Neuronal stem cell (in vitro differentiated cells): ENCODE measurements at regions not wholly inside any gene's neighbourhood (a gene's known extent, or its start where the extent isn't known, plus 50 kb on each side); places are given as distances from the start of the nearest gene placed in this dataset.

Experiments
- DNase-seq: peaks from one replicate; pipeline ENCODE4 v3.0.0-alpha.2; 2013; ENCODE audit warnings: low spot score
- H2AFZ ChIP-seq: one replicate; pipeline ENCODE4 v1.6.1; 2013; ENCODE audit warnings: mild to moderate bottlenecking, low read length, inconsistent platforms
- H2AK5ac ChIP-seq: 2 replicates; pipeline ENCODE4 v1.6.1; 2013; ENCODE audit warnings: low read depth, mild to moderate bottlenecking, inconsistent platforms, low read length, moderate library complexity, mixed read lengths
- H2BK120ac ChIP-seq: 2 replicates; pipeline ENCODE4 v1.6.1; 2013; ENCODE audit warnings: low read depth, mild to moderate bottlenecking, inconsistent platforms, low read length, moderate library complexity, mixed read lengths
- H2BK12ac ChIP-seq: one replicate; pipeline ENCODE4 v1.6.1; 2013; ENCODE audit warnings: low read length, inconsistent platforms
- H2BK15ac ChIP-seq: 2 replicates; pipeline ENCODE4 v1.6.1; 2013; ENCODE audit warnings: mild to moderate bottlenecking, low read length, inconsistent platforms, mixed read lengths
- H2BK5ac ChIP-seq: one replicate; pipeline ENCODE4 v1.6.1; 2013; ENCODE audit warnings: inconsistent platforms, mild to moderate bottlenecking, low read length, moderate library complexity
- H3K14ac ChIP-seq: one replicate; pipeline ENCODE4 v1.6.1; 2013; ENCODE audit warnings: low read length, inconsistent platforms
- H3K18ac ChIP-seq: 2 replicates; pipeline ENCODE4 v1.6.1; 2013; ENCODE audit warnings: low read length, inconsistent platforms
- H3K23ac ChIP-seq: 2 replicates; pipeline ENCODE4 v1.6.1; 2013; ENCODE audit warnings: low read depth, mild to moderate bottlenecking, mixed read lengths, low read length, inconsistent platforms; ENCODE audit not compliant: poor library complexity
- H3K27ac ChIP-seq: replicated peaks from 3 replicates; pipeline ENCODE4 v1.5.1; 2013; ENCODE audit warnings: low read length, inconsistent platforms
- H3K27me3 ChIP-seq, 3 experiments: 2 replicates each; pipeline ENCODE4 v1.6.1; 2013; ENCODE audit warnings: low read length in 3 of 3, mild to moderate bottlenecking in 2 of 3, inconsistent platforms in 1 of 3, low read depth in 1 of 3, mixed read lengths in 1 of 3, moderate library complexity in 1 of 3; ENCODE audit not compliant: control insufficient read depth in 3 of 3, insufficient read depth in 3 of 3
- H3K36me3 ChIP-seq, 2 donors: replicated peaks in 1 of 2; 2 replicates each; pipeline ENCODE4 v1.6.1; 2013; ENCODE audit warnings: low read length in 2 of 2; ENCODE audit not compliant: control insufficient read depth in 2 of 2, insufficient read depth in 2 of 2
- H3K4ac ChIP-seq: 2 replicates; pipeline ENCODE4 v1.6.1; 2013; ENCODE audit warnings: inconsistent platforms, mild to moderate bottlenecking, low read length, moderate library complexity
- H3K4me1 ChIP-seq, 2 donors: 1 replicate in 1 of 2; 2 replicates in 1 of 2; pipeline ENCODE4 v1.6.1; 2013; ENCODE audit warnings: low read length in 2 of 2, low read depth in 1 of 2; ENCODE audit not compliant: control insufficient read depth in 2 of 2, insufficient read depth in 1 of 2
- H3K4me2 ChIP-seq: one replicate; pipeline ENCODE4 v1.6.1; 2013; ENCODE audit warnings: mild to moderate bottlenecking, low read length, inconsistent platforms; ENCODE audit not compliant: insufficient read depth, poor library complexity, severe bottlenecking
- H3K4me3 ChIP-seq, 2 donors: 2 replicates each; pipeline ENCODE4 v1.5.1; 2013; ENCODE audit warnings: low read length in 2 of 2, mild to moderate bottlenecking in 2 of 2, inconsistent platforms in 1 of 2, moderate library complexity in 1 of 2
- H3K79me1 ChIP-seq: one replicate; pipeline ENCODE4 v1.6.1; 2013; ENCODE audit warnings: low read depth, mild to moderate bottlenecking, inconsistent platforms, low read length, moderate library complexity
- H3K9ac ChIP-seq: one replicate; pipeline ENCODE4 v1.6.1; 2013; ENCODE audit warnings: mild to moderate bottlenecking, low read depth, low read length, inconsistent platforms; ENCODE audit not compliant: poor library complexity
- H3K9me3 ChIP-seq, 2 donors: replicated peaks in 1 of 2; 2 replicates each; pipeline versions ENCODE3 to v1.6.1; 2013; ENCODE audit warnings: low read length in 2 of 2, mild to moderate bottlenecking in 2 of 2, inconsistent platforms in 1 of 2, low read depth in 1 of 2, mixed read lengths in 1 of 2, moderate library complexity in 1 of 2; ENCODE audit not compliant: control insufficient read depth in 2 of 2, insufficient read depth in 1 of 2
- H4K8ac ChIP-seq: one replicate; pipeline ENCODE4 v1.6.1; 2013; ENCODE audit warnings: low read depth, mild to moderate bottlenecking, inconsistent platforms, low read length, moderate library complexity
- H4K91ac ChIP-seq: one replicate; pipeline ENCODE4 v1.6.1; 2013; ENCODE audit warnings: low read length, low read depth, mild to moderate bottlenecking, inconsistent platforms; ENCODE audit not compliant: poor library complexity
- WGBS, 2 donors: extraction: QIAGEN DNeasy Blood & Tissue Kit; methylation state at CpG; one replicate each; pipeline ENCODE4 v1.1.7; 2013; ENCODE audit warnings: missing lambda C conversion rate in 2 of 2, mixed read lengths in 1 of 2; ENCODE audit not compliant: insufficient read length in 2 of 2, insufficient replicate concordance in 1 of 2; ENCODE audit errors: extremely low coverage in 2 of 2; 5-methylcytosine and 5-hydroxymethylcytosine counted together

DNA sequence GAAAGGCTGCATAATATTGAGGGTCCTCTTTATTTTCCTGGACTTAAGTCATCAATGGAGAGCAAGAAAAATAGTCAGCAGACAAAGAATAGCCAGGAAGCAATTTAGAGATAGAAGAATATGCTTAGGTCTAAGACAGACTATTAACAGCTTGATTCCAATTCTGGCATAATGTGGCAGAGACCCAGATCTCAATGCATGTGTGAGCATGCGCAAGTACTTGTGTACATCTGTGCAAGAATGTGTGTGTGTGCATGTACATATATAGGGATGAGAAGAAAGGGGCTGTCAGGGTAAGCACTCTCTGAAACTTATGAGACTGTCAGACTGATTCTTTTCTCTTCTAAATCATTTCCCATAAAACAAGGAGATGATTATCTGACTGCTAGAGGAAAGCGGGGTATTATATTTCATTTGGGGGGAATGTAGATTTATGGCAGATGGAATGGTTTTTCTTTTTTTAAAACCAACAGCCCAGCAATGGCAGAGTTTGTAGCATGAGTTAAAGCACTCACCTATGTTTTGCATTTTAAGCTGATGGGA lies 381.3 kb upstream of the SPRED2 start:
- H3K23ac ChIP-seq = no peak overlapping the region
- H3K27ac ChIP-seq = no peak overlapping the region
- H3K14ac ChIP-seq = no peak overlapping the region
- H2BK12ac ChIP-seq = no peak overlapping the region
- H4K8ac ChIP-seq = no peak overlapping the region
- H3K18ac ChIP-seq = no peak overlapping the region
- no peak overlapping the region for H2BK120ac ChIP-seq
- DNase-seq = no peak
- WGBS, 2 donors = no CpG with 5 or more reads among the region's 2 CpGs
- H3K4ac ChIP-seq = no peak overlapping the region
- no peak overlapping the region for H2AFZ ChIP-seq
- H3K36me3 ChIP-seq = no peaks in the 10 kb centered on the region
- H3K9ac ChIP-seq = no peak overlapping the region
- H3K4me3 ChIP-seq = no peak overlapping the region
- H2AK5ac ChIP-seq = no peak overlapping the region
- H3K4me1 ChIP-seq = no peaks in the 10 kb centered on the region
- H3K4me2 ChIP-seq = no peak overlapping the region
- no peaks in the 10 kb centered on the region for H3K79me1 ChIP-seq
- H4K91ac ChIP-seq = no peak overlapping the region
- no peaks in the 10 kb centered on the region for H3K9me3 ChIP-seq
- no peak overlapping the region for H2BK15ac ChIP-seq
- no peak overlapping the region for H2BK5ac ChIP-seq
- no peaks in the 10 kb centered on the region for H3K27me3 ChIP-seq

DNA sequence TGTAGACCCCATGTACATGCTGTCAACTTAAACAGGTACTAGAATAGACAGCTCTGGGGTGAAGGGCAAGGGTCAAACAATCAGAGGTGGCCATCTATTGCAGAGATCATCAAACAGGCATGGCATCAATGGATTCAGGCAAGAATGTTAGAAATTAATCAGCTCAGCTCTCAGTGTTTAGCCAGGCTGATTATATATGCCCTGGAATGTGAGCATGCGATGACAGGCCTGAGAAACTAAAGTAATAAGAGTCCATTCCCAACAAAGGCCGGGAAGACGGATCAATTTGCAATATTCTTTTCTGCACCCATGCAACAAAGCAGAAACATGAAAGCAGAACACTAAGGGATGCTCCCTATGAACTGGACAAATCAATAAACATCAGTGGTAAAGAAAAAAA lies 380.5 kb upstream of the SPRED2 start:
- Histone ChIP-seq H2AFZ (no peak overlapping the region), H2BK120ac (no peak overlapping the region), H3K9me3 (no peaks in the 10 kb centered on the region), H3K9ac (no peak overlapping the region), H3K4me1 (no peaks in the 10 kb centered on the region), H3K27ac (no peak overlapping the region), H2AK5ac (no peak overlapping the region), H3K4ac (no peak overlapping the region), H3K79me1 (no peaks in the 10 kb centered on the region), H3K4me2 (no peak overlapping the region), H4K91ac (no peak overlapping the region), H2BK15ac (no peak overlapping the region), H4K8ac (no peak overlapping the region), H2BK12ac (no peak overlapping the region), H3K23ac (no peak overlapping the region), H3K4me3 (no peak overlapping the region), H3K18ac (no peak overlapping the region), H3K14ac (no peak overlapping the region), H2BK5ac (no peak overlapping the region), H3K27me3 (no peaks in the 10 kb centered on the region), H3K36me3 (no peaks in the 10 kb centered on the region)
- no peak for DNase-seq
- no CpG with 5 or more reads among the region's 3 CpGs for WGBS, 2 donors

DNA sequence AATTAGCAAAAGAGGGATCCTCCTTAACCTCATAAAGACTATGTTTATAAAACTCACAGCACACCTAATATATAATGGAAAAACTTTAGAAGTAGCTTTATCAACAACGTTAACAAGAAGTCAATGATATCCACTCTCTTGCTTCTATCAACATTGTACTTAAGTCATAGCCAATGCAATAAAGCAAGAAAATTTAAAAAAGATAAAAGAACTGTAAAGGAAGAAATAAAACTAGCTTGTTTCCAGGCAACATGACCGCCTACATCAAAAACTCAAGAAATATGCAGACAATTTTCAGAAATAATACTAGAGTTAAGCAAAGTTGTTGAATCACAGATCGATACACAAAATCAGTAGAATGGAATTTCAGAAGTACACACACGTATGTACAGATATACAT lies 375.5 kb upstream of the SPRED2 start:
- no peak overlapping the region for H2BK120ac ChIP-seq
- no CpG with 5 or more reads among the region's 4 CpGs for WGBS, 2 donors

DNA sequence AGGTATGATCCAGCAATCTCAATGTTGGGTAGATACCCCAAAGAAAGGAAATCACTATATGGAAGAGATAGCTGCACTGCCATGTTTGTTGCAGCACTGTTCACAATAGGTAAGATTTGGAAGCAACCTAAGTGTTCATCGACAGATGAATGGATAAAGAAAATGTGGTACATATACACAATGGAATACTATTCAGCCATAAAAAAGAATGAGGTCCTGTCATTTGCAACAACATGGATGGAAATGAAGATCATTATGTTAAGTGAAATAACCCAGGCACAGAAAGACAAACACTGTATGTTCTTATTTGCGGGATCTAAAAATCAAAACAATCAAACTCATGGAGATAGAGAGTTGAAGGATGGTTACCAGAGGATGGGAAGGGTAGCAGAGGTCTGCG lies 372.4 kb upstream of the SPRED2 start:
- H3K9ac ChIP-seq = no peak overlapping the region
- H2BK15ac ChIP-seq = no peak overlapping the region
- H3K4ac ChIP-seq = no peak overlapping the region
- no peak for DNase-seq
- H3K4me2 ChIP-seq = no peak overlapping the region
- H2AK5ac ChIP-seq = no peak overlapping the region
- no peak overlapping the region for H3K18ac ChIP-seq
- no peak overlapping the region for H2BK5ac ChIP-seq
- no peaks in the 10 kb centered on the region for H3K4me1 ChIP-seq
- no peak overlapping the region for H3K4me3 ChIP-seq
- H3K27me3 ChIP-seq = no peaks in the 10 kb centered on the region
- H3K79me1 ChIP-seq = no peaks in the 10 kb centered on the region
- H4K91ac ChIP-seq = no peak overlapping the region
- H3K14ac ChIP-seq = no peak overlapping the region
- H2BK12ac ChIP-seq = no peak overlapping the region
- no peak overlapping the region for H3K23ac ChIP-seq
- no peak overlapping the region for H4K8ac ChIP-seq
- H3K9me3 ChIP-seq = no peaks in the 10 kb centered on the region
- H3K27ac ChIP-seq = no peak overlapping the region
- no peak overlapping the region for H2BK120ac ChIP-seq
- H3K36me3 ChIP-seq = no peaks in the 10 kb centered on the region
- H2AFZ ChIP-seq = no peak overlapping the region
- WGBS, 2 donors = no CpG with 5 or more reads among the region's 3 CpGs

More for the DNA sequence above, 375.5 kb upstream of the SPRED2 start:
- DNase-seq = no peak
- Histone ChIP-seq H2BK5ac (no peak overlapping the region), H3K23ac (no peak overlapping the region), H3K27ac (no peak overlapping the region), H3K79me1 (no peaks in the 10 kb centered on the region), H3K4me1 (no peaks in the 10 kb centered on the region), H4K8ac (no peak overlapping the region), H3K4me3 (no peak overlapping the region), H3K4me2 (no peak overlapping the region), H2AFZ (no peak overlapping the region), H3K9me3 (no peaks in the 10 kb centered on the region), H2BK15ac (no peak overlapping the region), H3K36me3 (no peaks in the 10 kb centered on the region), H3K9ac (no peak overlapping the region), H2BK12ac (no peak overlapping the region), H4K91ac (no peak overlapping the region), H3K18ac (no peak overlapping the region), H2AK5ac (no peak overlapping the region), H3K27me3 (no peaks in the 10 kb centered on the region), H3K4ac (no peak overlapping the region), H3K14ac (no peak overlapping the region)
